ENCODE measurements at regions not wholly inside any gene's neighbourhood (a gene's known extent, or its start where the extent isn't known, plus 50 kb on each side); places are given as distances from the start of the nearest gene placed in this dataset.

DNA sequence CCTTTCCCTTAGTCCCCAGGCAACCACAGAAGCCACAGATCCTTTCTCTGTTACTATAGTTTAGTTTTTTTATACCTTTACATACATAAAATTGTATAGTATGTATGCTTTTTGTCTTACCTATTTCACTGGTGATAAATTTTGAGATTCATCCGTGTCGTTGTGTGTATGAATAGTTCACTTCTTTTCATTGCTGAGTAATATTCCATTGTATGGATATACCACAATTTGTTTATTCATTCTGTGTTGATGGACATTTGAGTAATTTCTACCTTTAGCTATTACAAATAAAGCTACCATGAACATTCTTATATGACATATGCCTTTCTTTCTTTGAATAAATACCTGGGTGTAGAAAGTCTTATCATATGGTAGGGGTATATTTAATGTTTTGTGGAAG, 102.8 kb upstream of the CERS6 start:
- no CpG with 5 or more reads among the region's 2 CpGs for WGBS, 2 donors (ENCODE audit: extremely low coverage in 2 of 2, insufficient read length in 2 of 2, insufficient replicate concordance in 1 of 2)
- Histone ChIP-seq H3K23ac (ENCODE audit: low read depth, low read length, poor library complexity) (no peak overlapping the region), H2BK5ac (ENCODE audit: low read length) (no peak overlapping the region), H2AK5ac (ENCODE audit: low read depth, low read length) (no peak overlapping the region), H2BK120ac (ENCODE audit: low read depth, low read length) (no peak overlapping the region), H3K4me2 (ENCODE audit: insufficient read depth, low read length, poor library complexity, severe bottlenecking) (no peak overlapping the region), H3K18ac (ENCODE audit: low read length) (no peak overlapping the region), H2BK15ac (ENCODE audit: low read length) (no peak overlapping the region), H3K4me1 (ENCODE audit: control insufficient read depth in 2 of 2, insufficient read depth in 1 of 2, low read depth in 1 of 2, low read length in 2 of 2) (peaks cover 5 to 10% of the 10 kb centered on the region in 2 donors), H2AFZ (ENCODE audit: low read length) (no peak overlapping the region), H3K36me3 (replicated peaks in 1 of 2; ENCODE audit: control insufficient read depth in 2 of 2, insufficient read depth in 2 of 2, low read length in 2 of 2) (no peaks in the 10 kb centered on the region), H3K27me3 (ENCODE audit: control insufficient read depth in 3 of 3, insufficient read depth in 3 of 3, low read depth in 1 of 3, low read length in 3 of 3) (no peaks in the 10 kb centered on the region), H3K14ac (ENCODE audit: low read length) (no peak overlapping the region), H3K4me3 (ENCODE audit: low read length in 2 of 2) (no peak overlapping the region), H3K4ac (ENCODE audit: low read length) (no peak overlapping the region), H3K9me3 (replicated peaks in 1 of 2; ENCODE audit: control insufficient read depth in 2 of 2, insufficient read depth in 1 of 2, low read depth in 1 of 2, low read length in 2 of 2) (peaks cover 0 to 8% of the 10 kb centered on the region in 2 donors), H3K79me1 (ENCODE audit: low read depth, low read length) (no peaks in the 10 kb centered on the region), H3K27ac (replicated peaks; ENCODE audit: low read length) (no peak overlapping the region), H4K91ac (ENCODE audit: low read depth, low read length, poor library complexity) (no peak overlapping the region), H2BK12ac (ENCODE audit: low read length) (no peak overlapping the region), H4K8ac (ENCODE audit: low read depth, low read length) (no peak overlapping the region), H3K9ac (ENCODE audit: low read depth, low read length, poor library complexity) (no peak overlapping the region)
- no peak for DNase-seq (ENCODE audit: low spot score)

DNA sequence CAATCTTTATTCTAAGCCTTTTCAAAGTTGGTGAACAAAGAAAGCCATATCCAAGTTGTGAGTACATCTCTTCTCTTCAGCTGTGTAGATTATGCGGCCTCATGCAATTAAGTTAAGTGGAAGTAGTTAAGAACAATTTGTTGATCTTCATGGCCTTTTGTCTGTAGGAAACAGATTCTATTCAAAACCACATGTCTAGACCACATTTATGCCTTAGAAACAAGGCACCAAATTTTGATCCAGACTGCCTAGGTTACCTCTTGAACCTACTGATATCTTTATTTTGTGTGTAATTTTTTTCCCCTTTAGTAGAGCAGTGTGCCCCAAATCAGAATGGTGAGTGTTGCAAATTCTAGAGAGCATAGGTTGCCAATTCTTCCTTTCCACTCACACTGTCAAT, 101.6 kb upstream of the CERS6 start:
- Histone ChIP-seq H3K4me2 (ENCODE audit: insufficient read depth, low read length, poor library complexity, severe bottlenecking) (no peak overlapping the region), H3K9me3 (replicated peaks in 1 of 2; ENCODE audit: control insufficient read depth in 2 of 2, insufficient read depth in 1 of 2, low read depth in 1 of 2, low read length in 2 of 2) (peaks cover 0 to 8% of the 10 kb centered on the region in 2 donors), H3K36me3 (replicated peaks in 1 of 2; ENCODE audit: control insufficient read depth in 2 of 2, insufficient read depth in 2 of 2, low read length in 2 of 2) (no peaks in the 10 kb centered on the region), H2AK5ac (ENCODE audit: low read depth, low read length) (no peak overlapping the region), H3K9ac (ENCODE audit: low read depth, low read length, poor library complexity) (no peak overlapping the region), H3K23ac (ENCODE audit: low read depth, low read length, poor library complexity) (no peak overlapping the region), H3K18ac (ENCODE audit: low read length) (no peak overlapping the region), H2BK12ac (ENCODE audit: low read length) (no peak overlapping the region), H2BK5ac (ENCODE audit: low read length) (no peak overlapping the region), H2BK15ac (ENCODE audit: low read length) (no peak overlapping the region), H3K4me3 (ENCODE audit: low read length in 2 of 2) (no peak overlapping the region), H3K27ac (replicated peaks; ENCODE audit: low read length) (no peak overlapping the region), H3K4me1 (ENCODE audit: control insufficient read depth in 2 of 2, insufficient read depth in 1 of 2, low read depth in 1 of 2, low read length in 2 of 2) (peaks cover 5 to 10% of the 10 kb centered on the region in 2 donors), H3K4ac (ENCODE audit: low read length) (no peak overlapping the region), H4K8ac (ENCODE audit: low read depth, low read length) (no peak overlapping the region), H4K91ac (ENCODE audit: low read depth, low read length, poor library complexity) (no peak overlapping the region), H2AFZ (ENCODE audit: low read length) (no peak overlapping the region), H3K14ac (ENCODE audit: low read length) (no peak overlapping the region), H3K27me3 (ENCODE audit: control insufficient read depth in 3 of 3, insufficient read depth in 3 of 3, low read depth in 1 of 3, low read length in 3 of 3) (no peaks in the 10 kb centered on the region), H2BK120ac (ENCODE audit: low read depth, low read length) (no peak overlapping the region), H3K79me1 (ENCODE audit: low read depth, low read length) (no peaks in the 10 kb centered on the region)
- no peak for DNase-seq (ENCODE audit: low spot score)
- WGBS, 2 donors (ENCODE audit: extremely low coverage in 2 of 2, insufficient read length in 2 of 2, insufficient replicate concordance in 1 of 2): no CpG with 5 or more reads among the region's 1 CpG

DNA sequence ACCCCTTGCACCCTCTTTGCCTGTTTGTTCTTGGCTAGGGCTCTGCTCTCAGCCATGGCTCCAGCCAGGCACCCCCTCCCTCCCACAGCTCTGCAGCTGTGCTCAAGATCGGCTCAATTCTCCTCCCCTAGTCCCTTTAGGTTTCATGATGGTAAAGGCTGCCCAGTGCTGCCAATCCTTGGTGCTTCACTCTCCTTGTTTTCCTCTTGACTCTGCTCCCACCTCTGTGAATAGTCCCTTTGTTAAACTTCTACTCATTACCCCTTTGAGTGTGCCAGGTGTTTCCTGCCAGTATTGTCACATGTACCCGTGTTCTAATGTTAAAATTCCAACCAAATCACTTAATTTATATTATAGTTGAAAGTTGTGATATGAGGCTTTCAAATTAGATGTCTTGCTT, 101.0 kb upstream of the CERS6 start:
- no peak overlapping the region for H2BK12ac ChIP-seq (ENCODE audit: low read length)
- no peak overlapping the region for H2AK5ac ChIP-seq (ENCODE audit: low read depth, low read length)
- no peak for DNase-seq (ENCODE audit: low spot score)
- H3K4me2 ChIP-seq (ENCODE audit: insufficient read depth, low read length, poor library complexity, severe bottlenecking): no peak overlapping the region
- no peak overlapping the region for H2BK15ac ChIP-seq (ENCODE audit: low read length)
- no peaks in the 10 kb centered on the region for H3K36me3 ChIP-seq (replicated peaks in 1 of 2; ENCODE audit: control insufficient read depth in 2 of 2, insufficient read depth in 2 of 2, low read length in 2 of 2)
- no peak overlapping the region for H3K14ac ChIP-seq (ENCODE audit: low read length)
- peak overlapping the region; percentile 4 for H3K18ac ChIP-seq (ENCODE audit: low read length)
- H3K9ac ChIP-seq (ENCODE audit: low read depth, low read length, poor library complexity): no peak overlapping the region
- H3K23ac ChIP-seq (ENCODE audit: low read depth, low read length, poor library complexity): no peak overlapping the region
- no CpG with 5 or more reads among the region's 2 CpGs for WGBS, 2 donors (ENCODE audit: extremely low coverage in 2 of 2, insufficient read length in 2 of 2, insufficient replicate concordance in 1 of 2)
- no peak overlapping the region for H2BK5ac ChIP-seq (ENCODE audit: low read length)
- H3K4ac ChIP-seq (ENCODE audit: low read length): no peak overlapping the region
- no peak overlapping the region for H3K4me3 ChIP-seq (ENCODE audit: low read length in 2 of 2)
- H4K8ac ChIP-seq (ENCODE audit: low read depth, low read length): no peak overlapping the region
- H3K27me3 ChIP-seq (ENCODE audit: control insufficient read depth in 3 of 3, insufficient read depth in 3 of 3, low read depth in 1 of 3, low read length in 3 of 3): no peaks in the 10 kb centered on the region
- H3K79me1 ChIP-seq (ENCODE audit: low read depth, low read length): no peaks in the 10 kb centered on the region
- no peak overlapping the region for H2BK120ac ChIP-seq (ENCODE audit: low read depth, low read length)
- H3K4me1 ChIP-seq (ENCODE audit: control insufficient read depth in 2 of 2, insufficient read depth in 1 of 2, low read depth in 1 of 2, low read length in 2 of 2): peaks cover 5 to 10% of the 10 kb centered on the region in 2 donors
- H3K27ac ChIP-seq (replicated peaks; ENCODE audit: low read length): no peak overlapping the region
- H2AFZ ChIP-seq (ENCODE audit: low read length): peak overlapping the region; percentile 43
- H4K91ac ChIP-seq (ENCODE audit: low read depth, low read length, poor library complexity): no peak overlapping the region
- H3K9me3 ChIP-seq (replicated peaks in 1 of 2; ENCODE audit: control insufficient read depth in 2 of 2, insufficient read depth in 1 of 2, low read depth in 1 of 2, low read length in 2 of 2): peaks cover 0 to 8% of the 10 kb centered on the region in 2 donors

DNA sequence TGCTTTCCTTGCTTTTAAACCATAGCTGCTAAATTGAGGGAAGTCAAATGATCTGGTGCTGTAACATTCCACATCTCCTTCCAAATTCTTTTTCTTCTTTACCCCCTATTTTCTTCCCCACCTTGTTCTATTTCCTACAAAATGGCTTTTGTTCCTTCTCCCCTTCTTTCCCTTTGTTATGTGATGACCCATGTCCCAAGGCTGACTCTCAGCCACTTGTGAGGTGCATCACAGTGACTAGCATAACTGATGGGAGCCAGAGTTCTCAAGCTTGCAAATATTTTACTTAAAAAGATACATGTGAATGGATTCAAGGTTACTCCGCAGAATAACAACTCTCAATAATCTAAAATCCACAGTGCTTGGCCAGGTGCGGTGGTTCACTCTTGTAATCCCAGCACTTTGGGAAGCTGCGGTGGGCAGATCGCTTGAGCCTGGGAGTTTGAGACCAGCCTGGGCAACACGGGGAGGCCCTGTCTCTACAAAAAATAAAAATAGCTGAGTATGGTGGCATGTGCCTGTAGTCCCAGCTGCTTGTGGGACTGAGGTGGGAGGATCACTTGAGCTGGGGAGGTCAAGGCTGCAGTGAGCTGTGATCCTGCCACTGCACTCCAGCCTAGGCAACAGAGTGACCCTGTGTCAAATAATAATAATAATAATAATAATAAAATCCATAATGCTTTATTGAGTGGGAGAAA, 100.1 kb upstream of the CERS6 start:
- Histone ChIP-seq H2BK12ac (ENCODE audit: low read length) (no peak overlapping the region), H2BK15ac (ENCODE audit: low read length) (no peak overlapping the region), H3K4me2 (ENCODE audit: insufficient read depth, low read length, poor library complexity, severe bottlenecking) (no peak overlapping the region), H3K27me3 (ENCODE audit: control insufficient read depth in 3 of 3, insufficient read depth in 3 of 3, low read depth in 1 of 3, low read length in 3 of 3) (no peaks in the 10 kb centered on the region), H2AFZ (ENCODE audit: low read length) (no peak overlapping the region), H3K9ac (ENCODE audit: low read depth, low read length, poor library complexity) (no peak overlapping the region), H4K8ac (ENCODE audit: low read depth, low read length) (no peak overlapping the region), H2AK5ac (ENCODE audit: low read depth, low read length) (no peak overlapping the region), H3K27ac (replicated peaks; ENCODE audit: low read length) (no peak overlapping the region), H3K36me3 (replicated peaks in 1 of 2; ENCODE audit: control insufficient read depth in 2 of 2, insufficient read depth in 2 of 2, low read length in 2 of 2) (no peaks in the 10 kb centered on the region), H3K23ac (ENCODE audit: low read depth, low read length, poor library complexity) (no peak overlapping the region), H3K79me1 (ENCODE audit: low read depth, low read length) (no peaks in the 10 kb centered on the region), H3K4me3 (ENCODE audit: low read length in 2 of 2) (no peak overlapping the region), H3K4me1 (ENCODE audit: control insufficient read depth in 2 of 2, insufficient read depth in 1 of 2, low read depth in 1 of 2, low read length in 2 of 2) (peaks cover 5 to 10% of the 10 kb centered on the region in 2 donors), H4K91ac (ENCODE audit: low read depth, low read length, poor library complexity) (no peak overlapping the region), H3K9me3 (replicated peaks in 1 of 2; ENCODE audit: control insufficient read depth in 2 of 2, insufficient read depth in 1 of 2, low read depth in 1 of 2, low read length in 2 of 2) (peaks cover 0 to 8% of the 10 kb centered on the region in 2 donors), H3K4ac (ENCODE audit: low read length) (no peak overlapping the region), H2BK120ac (ENCODE audit: low read depth, low read length) (no peak overlapping the region), H2BK5ac (ENCODE audit: low read length) (no peak overlapping the region), H3K14ac (ENCODE audit: low read length) (no peak overlapping the region), H3K18ac (ENCODE audit: low read length) (no peak overlapping the region)
- WGBS, 2 donors (ENCODE audit: extremely low coverage in 2 of 2, insufficient read length in 2 of 2, insufficient replicate concordance in 1 of 2): no CpG with 5 or more reads among the region's 5 CpGs
- DNase-seq (ENCODE audit: low spot score): no peak

Data from neuronal stem cell (in vitro differentiated cells).